ENCODE measurements at regions not wholly inside any gene's neighbourhood (a gene's known extent, or its start where the extent isn't known, plus 50 kb on each side); places are given as distances from the start of the nearest gene placed in this dataset.

- no peak for DNase-seq
Observed at GRCh38 chr14:51552768-51553404, 98.8 kb upstream of the FRMD6 start.

DNA sequence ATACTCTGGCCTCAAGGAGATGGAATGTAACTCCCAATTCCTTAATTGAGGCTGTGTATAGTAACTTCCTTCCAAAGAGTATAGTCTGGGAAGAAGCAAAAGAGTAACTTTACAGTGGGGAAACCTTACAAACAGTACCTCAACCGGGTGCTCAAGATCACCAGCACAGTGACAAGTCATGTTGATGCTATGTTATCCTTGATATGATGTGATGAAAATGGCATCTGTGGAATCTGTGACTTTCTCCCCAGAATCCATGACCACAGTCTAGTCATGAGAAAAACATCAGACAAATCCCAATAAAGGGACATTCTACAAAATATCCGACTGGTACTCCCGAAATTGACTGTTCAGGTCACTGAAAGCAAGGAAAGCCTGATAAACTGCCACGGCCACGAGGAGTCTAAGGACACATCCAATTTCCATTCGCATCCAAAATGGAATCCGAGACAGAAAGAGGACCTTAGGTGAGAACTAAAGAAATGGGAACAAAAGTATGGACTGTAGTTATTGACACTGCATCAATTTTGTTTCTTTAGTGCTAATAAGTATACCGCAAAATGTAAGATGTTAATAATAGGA lies 97.3 kb upstream of the FRMD6 start:
- no peak for DNase-seq

- no peak for DNase-seq
Observed at GRCh38 chr14:51554953-51555352, 96.8 kb upstream of the FRMD6 start.

DNA sequence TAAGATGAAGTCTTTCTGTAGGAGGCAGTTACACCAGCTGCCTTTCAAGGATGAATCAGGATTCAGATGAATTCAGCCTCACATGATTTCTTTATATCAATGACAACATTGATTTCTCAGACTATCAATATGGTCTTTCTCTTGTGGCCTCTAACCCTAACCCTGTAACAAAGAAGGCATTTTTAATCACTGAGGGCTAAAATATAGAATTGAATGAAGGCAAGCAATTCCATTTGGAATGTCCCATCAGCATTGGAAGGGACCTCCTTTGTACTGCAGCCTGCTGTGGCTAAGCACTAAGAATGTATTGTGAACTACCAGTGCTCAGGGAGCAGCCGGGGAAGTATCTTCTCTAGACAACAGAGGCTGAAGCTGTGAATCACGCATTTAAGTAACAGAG lies 90.6 kb upstream of the FRMD6 start:
- DNase-seq = no peak

DNA sequence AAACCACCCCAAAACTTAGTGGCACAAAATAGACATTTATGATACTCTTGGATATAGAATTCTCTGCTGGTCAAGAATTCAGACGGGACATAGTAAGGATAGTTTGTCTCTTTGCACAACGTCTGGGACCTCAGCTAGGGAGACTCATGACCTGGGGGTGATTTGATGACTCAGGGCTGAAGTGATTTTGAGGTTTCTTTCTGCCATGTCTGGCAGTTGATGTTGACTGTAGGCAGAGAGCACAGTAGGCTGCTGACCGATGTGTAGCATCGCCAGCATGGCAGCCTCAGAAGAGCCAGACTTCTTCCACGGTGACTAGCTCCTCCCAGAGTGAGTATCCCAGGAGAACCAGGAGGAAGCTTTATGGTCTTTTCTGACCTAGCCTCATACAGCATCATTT lies 88.9 kb upstream of the FRMD6 start:
- no peak for DNase-seq

DNA sequence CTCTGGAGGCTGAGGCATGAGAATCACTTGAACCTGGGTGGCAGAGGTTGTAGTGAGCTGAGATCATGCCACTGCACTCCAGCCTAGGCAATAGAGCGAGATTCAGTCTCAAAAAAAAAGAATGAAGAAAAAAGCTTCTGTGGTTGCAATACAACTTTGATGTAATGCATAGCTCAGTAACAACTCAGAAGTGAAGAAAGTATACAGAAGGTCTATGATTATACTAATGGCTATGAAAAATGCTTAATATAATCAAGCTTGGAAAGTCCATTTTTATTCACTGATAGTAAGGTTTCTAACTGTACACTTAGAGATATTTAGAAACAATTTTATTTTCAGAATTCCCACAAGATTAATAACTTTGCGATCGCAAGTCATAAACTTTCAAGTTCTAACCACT lies 88.2 kb upstream of the FRMD6 start:
- no peak for DNase-seq

DNA sequence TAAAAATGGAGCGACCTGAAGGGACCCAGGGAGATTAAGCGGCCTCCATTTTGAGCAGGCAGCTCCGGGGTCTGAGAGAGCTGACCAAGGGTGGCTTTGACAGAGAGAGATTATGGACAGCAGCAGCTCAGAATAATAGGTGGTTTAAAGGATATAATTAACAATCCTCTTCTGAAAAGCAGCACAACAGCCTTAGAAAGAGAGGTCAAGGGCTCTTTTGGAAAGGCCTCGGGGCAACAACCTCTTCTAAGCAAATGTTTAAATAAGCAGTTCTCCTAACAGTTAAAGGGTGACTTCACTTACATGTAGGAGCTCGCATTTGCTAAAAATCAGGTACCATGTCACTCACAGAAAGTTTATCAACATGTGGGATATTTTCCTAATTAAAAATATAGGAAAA lies 87.2 kb upstream of the FRMD6 start:
- no peak for DNase-seq

DNA sequence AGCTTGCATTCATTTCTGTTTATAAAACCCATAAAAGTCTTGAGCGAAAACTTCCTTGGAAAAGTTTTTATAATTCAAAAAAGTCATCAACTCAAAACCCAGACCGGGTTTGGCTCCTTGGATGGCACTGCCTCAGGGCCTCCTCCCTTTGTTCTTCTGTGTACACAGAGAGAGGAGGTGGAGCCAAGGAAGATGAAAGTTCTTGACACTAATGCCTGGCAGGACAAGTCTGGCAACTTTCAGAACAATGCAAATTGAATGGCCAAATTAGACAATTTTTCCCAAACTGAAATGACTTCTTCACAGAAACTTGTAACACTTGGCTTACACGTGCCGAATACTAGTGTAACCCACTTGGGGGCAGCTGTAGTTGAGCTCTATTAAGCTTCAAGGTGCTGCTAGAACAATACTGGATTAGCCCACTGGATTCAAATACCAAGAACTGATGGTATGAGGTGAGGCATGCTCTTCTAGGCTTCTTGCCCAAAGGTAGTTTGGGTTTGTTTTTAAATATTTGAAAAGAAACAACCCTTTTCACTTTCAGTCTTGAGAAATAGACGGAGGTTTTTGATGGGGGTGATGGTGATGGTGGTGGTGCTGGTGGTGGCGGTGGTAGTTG lies 86.6 kb upstream of the FRMD6 start:
- DNase-seq = no peak

DNA sequence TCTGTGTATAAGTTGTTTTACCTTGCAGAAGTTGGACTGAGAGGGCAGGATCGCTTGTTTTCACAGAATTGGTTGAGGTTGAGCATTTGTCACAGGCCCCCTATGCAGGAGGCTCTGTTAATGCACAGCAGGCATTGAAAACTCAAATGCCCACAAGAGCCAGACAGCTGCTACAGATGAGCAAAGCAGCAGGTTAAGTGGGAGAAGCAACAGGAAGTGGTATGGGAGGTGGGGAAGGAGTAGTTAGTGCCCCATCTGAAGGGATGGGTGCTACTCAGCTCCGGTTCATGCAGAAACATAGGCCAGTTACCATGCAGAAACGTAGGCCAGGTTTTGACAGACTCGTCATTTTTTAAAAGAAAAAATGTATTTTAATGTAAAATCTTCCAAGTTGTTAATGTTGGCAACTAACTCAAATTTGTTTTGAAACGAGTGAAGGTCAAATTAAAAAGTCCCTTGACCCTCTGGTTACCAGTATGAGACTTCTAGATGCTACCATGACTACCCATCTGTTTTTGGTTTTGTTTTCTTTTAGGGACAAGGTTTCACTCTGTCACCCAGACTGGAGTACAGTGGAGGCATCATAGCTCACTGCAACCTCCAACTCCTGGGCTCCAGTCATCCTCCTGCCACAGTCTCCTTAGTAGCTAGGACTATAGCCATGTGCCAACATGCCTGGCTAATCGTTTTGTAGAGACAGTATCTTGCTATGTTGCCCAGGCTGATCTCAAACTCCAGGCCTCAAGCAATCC lies 84.7 kb upstream of the FRMD6 start:
- no peak for DNase-seq

DNA sequence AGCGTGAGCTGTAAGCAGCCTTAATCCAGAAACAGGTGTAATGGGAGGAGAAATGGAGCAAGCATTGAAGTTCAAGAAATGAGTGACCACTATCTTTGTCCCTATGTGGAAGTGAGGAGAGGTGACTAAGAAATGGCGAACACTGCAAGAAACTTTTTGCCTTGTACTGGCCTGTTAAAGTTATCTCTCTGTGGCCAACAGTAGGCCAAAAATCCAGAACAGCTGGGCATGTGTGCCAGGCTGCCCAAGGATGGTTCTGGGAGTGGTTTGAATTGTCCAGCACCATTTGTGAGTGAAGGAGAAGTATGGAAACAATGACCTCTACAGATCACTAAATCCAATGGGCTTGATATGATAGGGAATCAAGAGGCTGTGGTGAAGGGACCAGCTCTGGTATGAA lies 83.3 kb upstream of the FRMD6 start:
- DNase-seq = no peak

GRCh38 chr14:51573607-51574006 lies 78.1 kb upstream of the FRMD6 start:
- DNase-seq = no peak

DNA sequence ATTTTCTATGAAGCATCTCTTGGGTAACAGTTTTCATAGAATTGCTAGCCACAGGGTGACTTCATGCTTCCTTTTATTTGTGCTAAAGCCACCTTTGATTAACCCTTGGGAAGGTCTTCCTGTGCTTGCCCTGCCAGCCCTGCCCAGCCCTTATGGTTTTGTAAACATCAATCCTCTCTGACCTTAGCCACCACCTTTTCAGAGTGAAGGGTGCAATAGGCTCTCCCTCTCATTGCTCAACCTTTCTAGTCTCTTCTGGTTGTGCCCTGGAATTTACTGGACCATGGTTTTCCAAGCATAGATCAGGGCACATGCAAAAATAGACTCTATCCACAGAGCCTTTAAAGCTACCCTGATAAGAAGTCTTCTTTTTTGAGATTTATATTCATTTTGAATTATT lies 77.7 kb upstream of the FRMD6 start:
- DNase-seq = no peak

DNA sequence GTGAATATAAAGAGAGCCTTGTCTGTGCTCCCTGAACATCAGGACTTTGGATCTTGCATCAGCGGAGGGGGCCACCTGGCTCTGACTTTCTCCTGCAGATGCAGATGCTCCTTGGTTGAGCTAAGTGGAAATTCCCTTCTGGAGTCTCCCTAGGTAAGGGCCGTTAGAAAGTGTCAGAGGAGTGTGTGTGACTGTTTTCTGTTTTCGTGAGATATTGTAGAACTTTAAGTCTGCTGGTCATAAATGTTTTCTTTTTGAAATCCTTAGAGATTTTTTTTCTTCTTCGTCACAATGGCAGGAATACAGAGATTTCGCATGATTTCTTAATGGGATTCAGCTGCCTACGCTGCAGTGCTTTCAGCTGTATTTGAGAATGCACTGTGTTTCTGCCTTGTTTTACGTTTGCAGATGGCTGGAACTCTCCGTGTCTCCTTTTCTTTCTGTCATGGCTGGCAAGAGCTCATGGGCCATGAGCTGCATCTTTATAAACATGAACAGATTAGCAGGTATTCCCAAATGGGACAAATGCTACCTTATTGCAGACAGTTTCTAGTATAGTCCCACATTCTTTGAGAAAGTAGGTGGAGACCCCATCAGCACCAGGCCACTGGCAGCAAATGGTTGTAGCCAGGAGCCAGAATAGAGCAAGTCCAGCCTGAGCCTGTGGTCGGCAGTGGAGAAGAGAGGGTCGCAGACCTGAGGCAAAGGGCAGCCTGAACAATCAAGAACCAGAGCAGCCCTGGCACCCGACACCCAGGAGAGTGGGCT lies 76.2 kb upstream of the FRMD6 start:
- DNase-seq = no peak

GRCh38 chr14:51576117-51576430 lies 75.6 kb upstream of the FRMD6 start:
- DNase-seq = no peak

- no peak for DNase-seq
Observed at GRCh38 chr14:51576879-51577278, 74.8 kb upstream of the FRMD6 start.

DNA sequence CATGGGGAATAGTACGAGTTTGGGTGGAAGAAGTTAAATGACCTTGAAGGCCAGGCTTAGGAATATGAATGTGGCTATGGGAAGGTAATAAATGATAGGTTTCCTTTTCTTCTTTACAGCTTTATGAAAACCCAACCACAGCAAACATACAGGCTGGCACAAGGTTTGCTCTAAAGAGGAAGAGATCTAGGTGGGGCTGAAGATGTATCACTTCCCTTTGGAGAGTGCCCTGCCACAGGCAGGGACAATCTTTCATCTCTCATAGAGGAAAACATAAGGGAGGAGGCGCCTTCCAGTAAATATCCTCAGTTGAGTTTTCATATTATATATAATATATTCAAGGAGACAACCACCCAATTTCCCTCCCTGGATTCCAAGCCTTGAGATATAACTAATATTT lies 72.9 kb upstream of the FRMD6 start:
- no peak for DNase-seq

DNA sequence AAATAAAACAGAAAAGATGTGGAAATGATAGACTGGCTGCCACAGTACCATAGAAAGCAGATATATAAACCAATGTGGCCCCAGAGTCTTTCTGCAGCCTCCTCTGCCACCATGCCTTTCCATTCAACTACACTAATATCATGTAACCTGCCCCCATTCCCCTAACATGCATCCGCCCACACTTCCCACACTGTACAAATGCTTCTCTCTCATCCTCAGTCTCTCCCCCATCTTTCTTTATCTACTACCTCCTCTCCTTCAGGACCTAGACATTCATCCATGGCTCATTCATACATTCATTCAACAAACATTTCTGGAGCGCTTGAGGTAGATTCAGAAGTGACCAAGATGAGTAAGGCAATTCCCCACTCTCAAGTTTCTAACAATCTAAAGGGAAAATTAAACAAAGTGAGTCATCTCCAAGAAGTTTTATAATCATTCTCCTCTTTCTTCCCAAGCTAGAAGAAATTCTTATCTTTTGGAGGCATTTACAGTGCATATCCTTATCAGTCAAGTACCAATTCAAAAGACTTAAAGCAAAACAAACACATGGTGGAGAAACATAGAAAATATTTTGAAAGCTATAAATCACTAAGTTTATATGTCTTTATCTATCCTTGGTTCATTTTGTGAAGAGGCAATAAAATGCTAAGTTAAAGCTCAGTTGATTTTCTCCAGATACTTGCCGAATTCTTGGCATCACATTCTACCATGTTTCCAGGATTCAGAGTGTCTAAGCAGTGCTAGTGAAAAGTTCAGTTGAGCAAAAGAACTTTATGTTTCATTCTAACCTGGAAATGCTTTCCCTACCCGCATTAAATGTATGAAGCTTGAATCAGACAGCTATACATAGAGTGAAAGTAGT lies 70.5 kb upstream of the FRMD6 start:
- DNase-seq = no peak

DNA sequence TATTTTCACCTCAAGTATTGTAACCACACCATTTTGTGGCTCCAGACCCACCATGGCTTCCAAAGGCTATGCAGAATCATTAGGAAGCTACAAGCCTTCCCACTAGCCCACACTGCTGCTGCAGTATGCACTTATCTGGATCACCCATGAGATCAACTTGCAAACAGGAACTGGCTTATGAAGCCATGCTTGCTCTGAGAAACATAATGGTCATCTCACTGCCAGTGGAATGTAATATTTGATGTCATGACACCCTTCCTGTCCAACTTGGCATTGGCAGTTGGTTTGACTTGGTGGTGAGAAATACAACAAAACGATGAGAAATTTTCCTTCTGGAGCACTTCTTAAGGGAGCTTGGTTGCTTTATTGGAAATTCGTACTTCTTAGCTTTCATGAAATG lies 69.3 kb upstream of the FRMD6 start:
- DNase-seq = no peak

DNA sequence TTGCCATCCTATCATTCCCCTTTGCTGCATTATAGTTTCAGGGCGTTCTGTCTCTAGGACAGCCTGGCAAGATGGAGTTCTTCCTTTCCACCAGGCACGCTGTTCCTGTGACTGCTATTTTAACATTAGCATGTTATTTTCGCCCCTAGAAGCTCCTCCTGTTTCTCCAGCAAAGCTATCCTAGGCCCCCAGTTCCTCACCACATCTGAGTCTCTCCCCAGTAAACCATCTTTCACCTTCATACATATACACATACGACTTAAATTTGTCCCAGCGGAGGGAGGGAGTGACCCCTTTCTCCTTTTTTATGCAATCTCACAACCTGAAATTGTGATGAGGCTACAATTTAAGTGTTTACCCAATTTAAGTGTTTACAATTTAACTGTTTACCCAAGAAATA lies 66.7 kb upstream of the FRMD6 start:
- DNase-seq = no peak

DNA sequence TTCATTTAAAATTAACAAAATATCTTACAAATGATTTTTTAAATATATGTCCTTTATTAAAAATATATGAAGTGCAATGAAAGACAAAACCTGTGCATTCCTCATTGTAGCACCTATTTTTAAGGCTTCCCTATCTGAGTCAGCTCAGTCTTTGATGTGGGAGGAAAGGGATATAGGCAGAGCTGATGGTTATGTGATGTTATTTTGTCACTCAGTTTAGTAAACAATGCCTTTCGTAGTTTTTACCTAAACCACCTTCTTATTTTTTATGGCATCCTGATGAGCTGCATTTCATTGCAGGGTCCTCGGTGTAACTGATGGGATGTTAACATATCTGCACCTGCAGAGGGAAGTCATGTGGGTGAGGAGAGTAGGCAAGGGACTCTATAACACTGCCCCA lies 58.9 kb upstream of the FRMD6 start:
- no peak for DNase-seq

DNA sequence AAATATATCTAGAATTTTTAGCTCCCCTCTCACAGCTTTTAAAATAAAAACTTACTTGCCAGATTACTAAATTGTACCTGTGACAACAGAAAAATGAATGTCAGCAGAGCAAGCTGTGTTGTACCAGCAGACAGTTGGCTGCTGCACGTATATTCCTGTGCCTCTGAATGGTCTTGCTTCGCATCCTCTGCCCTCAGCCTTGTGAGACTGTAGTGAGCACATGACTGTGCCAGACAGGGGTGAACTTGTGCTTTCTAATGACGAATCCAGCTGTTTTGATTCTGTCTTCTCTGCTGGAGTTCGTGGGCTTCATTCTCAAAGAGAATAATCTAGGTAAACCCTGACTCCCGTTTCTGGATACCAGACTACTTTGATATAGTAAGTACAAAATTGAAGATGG lies 58.3 kb upstream of the FRMD6 start:
- no peak for DNase-seq

DNA sequence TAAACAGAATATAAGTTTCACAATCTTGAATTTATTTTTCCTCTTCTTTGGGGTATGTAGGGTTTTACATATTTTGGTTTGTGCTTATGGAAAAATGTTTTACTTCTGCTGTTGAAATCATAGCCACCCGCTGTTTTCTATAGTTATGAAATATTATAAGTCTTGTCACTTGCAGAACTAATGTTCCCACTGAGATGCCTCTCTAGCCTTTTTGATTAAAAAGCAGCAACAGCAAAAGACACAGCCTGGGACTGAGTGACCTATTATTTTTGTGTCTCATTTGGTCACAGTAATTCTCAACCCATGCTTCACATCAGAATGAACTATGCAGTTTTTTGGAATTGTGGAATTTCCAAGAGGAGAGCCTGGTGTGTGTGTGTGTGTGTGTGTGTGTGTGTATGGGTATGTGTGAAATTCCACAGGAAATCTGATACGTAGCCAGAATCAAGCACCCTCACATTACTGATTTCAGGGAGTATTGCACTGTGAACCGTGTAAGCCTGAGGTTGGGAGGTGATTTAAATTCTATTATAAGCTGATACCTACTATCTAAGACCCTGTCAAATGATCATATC lies 55.7 kb upstream of the FRMD6 start:
- DNase-seq = no peak
